Upper lobe of left lung (tissue), 6 donors: ENCODE measurements at regions not wholly inside any gene's neighbourhood (a gene's known extent, or its start where the extent isn't known, plus 50 kb on each side); places are given as distances from the start of the nearest gene placed in this dataset.
A peak's percentile ranks its signal among the peaks of the same experiment; 100 is the strongest.

ENCODE experiments used
- ATAC-seq, 2 donors: fragments of 200-7000 bp; cut with Tn5 transposase; one replicate each; pipeline ENCODE4 v1.9.1; 2022; ENCODE audit warnings: mild to moderate bottlenecking in 2 of 2, moderate library complexity in 2 of 2; ENCODE audit not compliant: low FRiP score in 2 of 2
- DNase-seq, 2 donors: peaks; one replicate each; pipeline ENCODE4 v3.0.0-alpha.2; 2019 to 2020
- H3K27ac ChIP-seq, 4 donors: fragments of 200-600 bp; sonication (generic); one replicate each; pipeline ENCODE4 v1.5.1; 2016 to 2019
- H3K27me3 ChIP-seq, 4 donors: fragments of 200-600 bp; sonication (generic); one replicate each; pipeline ENCODE4 v1.5.1; 2017 to 2019
- H3K36me3 ChIP-seq, 4 donors: fragments of 200-600 bp; sonication (generic); one replicate each; pipeline ENCODE4 v1.5.1; 2016 to 2019
- H3K4me1 ChIP-seq, 4 donors: fragments of 200-600 bp; sonication (generic); one replicate each; pipeline ENCODE4 v1.5.1; 2018 to 2019
- H3K4me3 ChIP-seq, 4 donors: fragments of 200-600 bp; sonication (generic); one replicate each; pipeline ENCODE4 v1.5.1; 2017 to 2019; ENCODE audit warnings: mild to moderate bottlenecking in 2 of 4, moderate library complexity in 1 of 4
- H3K9me3 ChIP-seq, 4 donors: fragments of 200-600 bp; sonication (generic); one replicate each; pipeline ENCODE4 v1.5.1; 2018 to 2019
- EP300 ChIP-seq, 4 donors: sonication (generic); formaldehyde crosslinking; IDR thresholded peaks; one replicate each; pipeline ENCODE4 v1.5.1; 2017; ENCODE audit warnings: antibody characterized with exemption in 4 of 4, control low read depth in 2 of 4
- POLR2A ChIP-seq, 4 donors: fragments of 450-650 bp; IDR thresholded peaks; one replicate each; pipeline ENCODE4 v1.5.1; 2016 to 2017; ENCODE audit warnings: antibody characterized with exemption in 4 of 4, mild to moderate bottlenecking in 2 of 4
- POLR2AphosphoS5 ChIP-seq, 2 donors: sonication (generic); formaldehyde crosslinking; IDR thresholded peaks; one replicate each; pipeline ENCODE4 v1.5.1; 2017; ENCODE audit warnings: antibody characterized with exemption in 2 of 2
- WGBS, 2 donors: methylation state at CpG; one replicate each; pipeline ENCODE4 v1.1.5; 2017 to 2018; 5-methylcytosine and 5-hydroxymethylcytosine counted together
- TF ChIP-seq, protein P1 (sequence below), 6 experiments: fragments of 450-650 bp in 4 of 6; fragments of 200-600 bp in 2 of 6; sonication (generic) in 2 of 6; IDR thresholded peaks; one replicate each; pipeline ENCODE4 v1.5.1; 2016 to 2019; ENCODE audit warnings: antibody characterized with exemption in 6 of 6
- donor health status: DM: no; HTN: no; CAD: no; lungs with moderate emphysema.
- donor health status: DM: no; HTN: yes; CAD: no; lungs with severe emphysema.

DNA sequence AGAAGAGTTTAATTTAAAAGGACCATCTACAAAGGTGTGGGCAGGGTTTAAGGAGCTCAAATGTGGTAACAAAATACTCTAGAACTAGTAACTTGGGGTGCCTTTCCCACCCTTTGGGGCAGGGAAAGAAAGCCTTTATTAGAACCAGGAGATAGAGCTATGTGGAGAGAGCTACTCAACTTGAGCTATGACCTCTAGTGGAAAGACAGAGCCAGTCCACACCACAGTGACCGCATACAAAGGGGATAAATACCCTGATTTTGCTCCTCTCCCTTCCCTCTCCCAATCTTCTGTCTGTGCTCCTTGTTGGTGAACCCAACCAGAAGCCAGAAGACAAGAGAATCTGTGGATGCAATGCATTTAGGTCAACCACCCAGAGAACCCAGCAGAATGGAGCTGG is 54.4 kb upstream of the JAK1 start:
- ATAC-seq (peak; percentile 43), DNase-seq (no peak)
- no peaks in the 10 kb centered on the region for H3K27me3 ChIP-seq
- no peak overlapping the region for H3K4me3 ChIP-seq
- H3K4me1 ChIP-seq = peaks cover 0 to 9% (median under 1%) of the 10 kb centered on the region in 4 donors
- H3K27ac ChIP-seq = no peak overlapping the region
- H3K9me3 ChIP-seq = no peaks in the 10 kb centered on the region
- H3K36me3 ChIP-seq = no peaks in the 10 kb centered on the region
- TF ChIP-seq, protein P1, sequence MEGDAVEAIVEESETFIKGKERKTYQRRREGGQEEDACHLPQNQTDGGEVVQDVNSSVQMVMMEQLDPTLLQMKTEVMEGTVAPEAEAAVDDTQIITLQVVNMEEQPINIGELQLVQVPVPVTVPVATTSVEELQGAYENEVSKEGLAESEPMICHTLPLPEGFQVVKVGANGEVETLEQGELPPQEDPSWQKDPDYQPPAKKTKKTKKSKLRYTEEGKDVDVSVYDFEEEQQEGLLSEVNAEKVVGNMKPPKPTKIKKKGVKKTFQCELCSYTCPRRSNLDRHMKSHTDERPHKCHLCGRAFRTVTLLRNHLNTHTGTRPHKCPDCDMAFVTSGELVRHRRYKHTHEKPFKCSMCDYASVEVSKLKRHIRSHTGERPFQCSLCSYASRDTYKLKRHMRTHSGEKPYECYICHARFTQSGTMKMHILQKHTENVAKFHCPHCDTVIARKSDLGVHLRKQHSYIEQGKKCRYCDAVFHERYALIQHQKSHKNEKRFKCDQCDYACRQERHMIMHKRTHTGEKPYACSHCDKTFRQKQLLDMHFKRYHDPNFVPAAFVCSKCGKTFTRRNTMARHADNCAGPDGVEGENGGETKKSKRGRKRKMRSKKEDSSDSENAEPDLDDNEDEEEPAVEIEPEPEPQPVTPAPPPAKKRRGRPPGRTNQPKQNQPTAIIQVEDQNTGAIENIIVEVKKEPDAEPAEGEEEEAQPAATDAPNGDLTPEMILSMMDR (IDR thresholded peaks at IDR 0.05) = peak in 3 of 6 experiments; percentile 10 to 22 (median 20)
- TF ChIP-seq POLR2AphosphoS5 (IDR thresholded peaks at IDR 0.05) (no peak), EP300 (IDR thresholded peaks at IDR 0.05) (no peak)
- 89 to 100% methylated on average over 1 of the region's 1 CpG for WGBS, 2 donors

DNA sequence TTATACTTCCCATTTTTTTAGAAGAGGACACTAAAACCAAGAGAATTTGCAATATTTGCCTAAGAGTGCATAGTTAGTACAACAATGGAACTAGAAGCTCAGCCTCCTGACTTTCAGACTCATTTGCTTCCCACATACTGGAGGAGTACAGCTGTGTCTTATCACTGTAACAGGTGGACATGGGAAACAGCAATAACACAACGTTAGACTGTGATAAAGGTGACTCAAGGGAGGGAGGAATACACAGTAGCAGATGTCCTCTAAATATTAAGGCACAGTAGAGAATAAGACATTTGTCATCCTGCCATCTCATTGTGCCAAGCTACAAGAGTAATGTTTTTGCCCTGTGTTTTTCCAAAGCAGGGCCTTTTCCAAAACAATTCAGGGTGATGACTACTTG is 55.4 kb upstream of the JAK1 start:
- DNase-seq (no peak), ATAC-seq (no peak)
- Histone ChIP-seq H3K27me3 (no peaks in the 10 kb centered on the region), H3K9me3 (no peaks in the 10 kb centered on the region), H3K27ac (no peak overlapping the region), H3K36me3 (no peaks in the 10 kb centered on the region), H3K4me3 (no peak overlapping the region), H3K4me1 (peaks cover under 1 to 19% (median 10%) of the 10 kb centered on the region in 4 donors)
- WGBS, 2 donors = 17 to 19% methylated on average over 1 of the region's 1 CpG
- TF ChIP-seq, protein P1 (IDR thresholded peaks at IDR 0.05) = no peak
- TF ChIP-seq EP300 (IDR thresholded peaks at IDR 0.05) = peak in 1 of 4 donors; percentile 36
- TF ChIP-seq POLR2A (IDR thresholded peaks at IDR 0.05) = no peak
- TF ChIP-seq POLR2AphosphoS5 (IDR thresholded peaks at IDR 0.05) = peak in 1 of 2 donors; percentile 24

DNA sequence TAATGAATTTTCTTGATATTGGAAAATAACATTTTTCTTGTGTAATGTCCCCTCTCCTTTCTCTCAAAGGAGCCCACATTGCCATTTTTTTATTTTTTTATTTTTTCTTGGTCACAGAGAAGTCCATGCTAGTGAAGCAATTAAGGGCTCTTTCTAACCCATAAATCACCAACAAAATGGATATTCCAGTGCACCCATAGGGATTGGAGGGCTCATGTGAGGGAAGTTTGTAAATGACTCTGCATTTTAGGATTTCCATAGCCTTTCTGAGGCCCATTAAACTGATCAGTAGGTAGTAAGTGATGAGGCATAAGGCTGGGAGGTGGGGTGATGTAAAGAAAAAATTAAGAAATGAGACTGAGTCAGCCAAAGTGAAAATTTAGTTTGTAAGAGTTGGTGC is 55.9 kb upstream of the JAK1 start:
- Histone ChIP-seq H3K36me3 (no peaks in the 10 kb centered on the region), H3K27ac (no peak overlapping the region), H3K9me3 (no peaks in the 10 kb centered on the region), H3K4me3 (no peak overlapping the region), H3K27me3 (no peaks in the 10 kb centered on the region), H3K4me1 (peaks cover 5 to 21% (median 14%) of the 10 kb centered on the region in 4 donors)
- DNase-seq (no peak), ATAC-seq (no peak)
- TF ChIP-seq POLR2AphosphoS5 (IDR thresholded peaks at IDR 0.05) (no peak), POLR2A (IDR thresholded peaks at IDR 0.05) (no peak), EP300 (IDR thresholded peaks at IDR 0.05) (no peak)
- TF ChIP-seq, protein P1 (IDR thresholded peaks at IDR 0.05) = no peak

GRCh38 chr1:65025794-65026193 is 59.4 kb upstream of the JAK1 start:
- H3K4me3 ChIP-seq = no peak overlapping the region
- TF ChIP-seq EP300 (IDR thresholded peaks at IDR 0.05) = no peak
- TF ChIP-seq, protein P1 (IDR thresholded peaks at IDR 0.05) = no peak
- no peak for TF ChIP-seq POLR2AphosphoS5 (IDR thresholded peaks at IDR 0.05)
- TF ChIP-seq POLR2A (IDR thresholded peaks at IDR 0.05) = no peak
- peaks cover 20 to 32% (median 27%) of the 10 kb centered on the region in 4 donors for H3K4me1 ChIP-seq
- H3K27ac ChIP-seq = no peak overlapping the region
- H3K9me3 ChIP-seq = no peaks in the 10 kb centered on the region
- no peak for ATAC-seq
- no peaks in the 10 kb centered on the region for H3K36me3 ChIP-seq
- no peaks in the 10 kb centered on the region for H3K27me3 ChIP-seq
- WGBS, 2 donors = 96 to 98% methylated on average over 3 of the region's 3 CpGs
- DNase-seq = no peak

GRCh38 chr1:65026235-65026634 is 59.9 kb upstream of the JAK1 start:
- DNase-seq = no peak
- TF ChIP-seq POLR2A (IDR thresholded peaks at IDR 0.05) (no peak), POLR2AphosphoS5 (IDR thresholded peaks at IDR 0.05) (no peak), EP300 (IDR thresholded peaks at IDR 0.05) (no peak)
- TF ChIP-seq, protein P1 (IDR thresholded peaks at IDR 0.05) = no peak

More at GRCh38 chr1:65026235-65026634, 59.9 kb upstream of the JAK1 start:
- no peak overlapping the region for H3K27ac ChIP-seq
- H3K4me1 ChIP-seq = peaks cover 20 to 32% (median 27%) of the 10 kb centered on the region in 4 donors
- no peak for ATAC-seq
- H3K9me3 ChIP-seq = no peaks in the 10 kb centered on the region
- no peak overlapping the region for H3K4me3 ChIP-seq
- 36 to 39% methylated on average over 3 of the region's 3 CpGs for WGBS, 2 donors
- no peaks in the 10 kb centered on the region for H3K27me3 ChIP-seq
- no peaks in the 10 kb centered on the region for H3K36me3 ChIP-seq
